B cell (primary cell): ENCODE measurements at regions not wholly inside any gene's neighbourhood (a gene's known extent, or its start where the extent isn't known, plus 50 kb on each side); places are given as distances from the start of the nearest gene placed in this dataset.

Experiments used
- ATAC-seq: fragments of 200-7000 bp; cut with Tn5 transposase; one replicate; pipeline ENCODE4 v1.10.0; 2021; ENCODE audit warnings: low read depth, mild to moderate bottlenecking, moderate number of reproducible peaks, moderate library complexity
- CTCF ChIA-PET: fragments of 350-600 bp; sonication (Branson Sonifier 250); formaldehyde crosslinking; loops from one replicate; lab custom pipeline; 2021; ENCODE audit warnings: antibody characterized with exemption, inconsistent platforms; lab: Charles Lee
- POLR2A ChIA-PET: fragments of 350-600 bp; sonication (Branson Sonifier 250); formaldehyde crosslinking; loops from one replicate; lab custom pipeline; 2021; ENCODE audit warnings: antibody characterized with exemption; lab: Charles Lee
- DNase-seq: peaks from one replicate; pipeline ENCODE4 v3.0.0; 2013
- H2AFZ ChIP-seq: 2 replicates; pipeline ENCODE4 v1.6.1; 2012; ENCODE audit warnings: mild to moderate bottlenecking, low read depth, low read length; ENCODE audit not compliant: insufficient read depth, poor library complexity, severe bottlenecking
- H3K27ac ChIP-seq, 2 donors: 1 replicate in 1 of 2; 2 replicates in 1 of 2; pipeline ENCODE4 v1.5.1; 2012 to 2013; ENCODE audit warnings: low read length in 2 of 2, mild to moderate bottlenecking in 2 of 2, moderate library complexity in 1 of 2
- H3K27me3 ChIP-seq, 4 experiments: fragments of 200-600 bp in 1 of 4; sonication (generic) in 1 of 4; replicated peaks in 1 of 4; 1 replicate in 2 of 4; 2 replicates in 2 of 4; pipeline versions ENCODE4 v1.6.1 to v1.7.0; 2013 to 2016; ENCODE audit warnings: low read length in 3 of 4, mild to moderate bottlenecking in 2 of 4, mixed read lengths in 1 of 4, moderate library complexity in 1 of 4; ENCODE audit not compliant: insufficient read depth in 4 of 4, control insufficient read depth in 3 of 4; ENCODE audit errors: control extremely low read depth in 1 of 4
- H3K36me3 ChIP-seq, 2 experiments: replicated peaks in 1 of 2; 1 replicate in 1 of 2; 2 replicates in 1 of 2; pipeline versions ENCODE4 v1.6.1 to v1.7.1; 2013; ENCODE audit warnings: low read length in 1 of 2; ENCODE audit not compliant: insufficient read depth in 2 of 2, control insufficient read depth in 1 of 2; ENCODE audit errors: control extremely low read depth in 1 of 2, extremely low read depth in 1 of 2
- H3K4me1 ChIP-seq, 2 donors: fragments of 200-600 bp in 1 of 2; sonication (generic) in 1 of 2; 1 replicate in 1 of 2; 2 replicates in 1 of 2; pipeline versions ENCODE4 v1.5.1 to v1.6.1; 2013 to 2017; ENCODE audit warnings: low read length in 2 of 2; ENCODE audit not compliant: control insufficient read depth in 2 of 2, insufficient read depth in 2 of 2
- H3K4me2 ChIP-seq: replicated peaks from 2 replicates; pipeline ENCODE3; 2012; ENCODE audit warnings: mild to moderate bottlenecking, low read depth, low read length; ENCODE audit not compliant: poor library complexity, severe bottlenecking
- H3K4me3 ChIP-seq, 5 experiments: fragments of 200-600 bp in 1 of 5; sonication (generic) in 1 of 5; 1 replicate in 3 of 5; 2 replicates in 2 of 5; pipeline versions ENCODE4 v1.5.1 to v1.7.0; 2011 to 2016; ENCODE audit warnings: low read length in 4 of 5, mild to moderate bottlenecking in 4 of 5, low read depth in 2 of 5, control low read depth in 1 of 5, moderate library complexity in 1 of 5; ENCODE audit not compliant: insufficient read depth in 1 of 5; ENCODE audit errors: control extremely low read depth in 1 of 5, extremely low read depth in 1 of 5
- H3K79me2 ChIP-seq: fragments of 200-600 bp; sonication (generic); one replicate; pipeline ENCODE4 v1.6.0; 2016; ENCODE audit warnings: low read length; ENCODE audit not compliant: control insufficient read depth, insufficient read depth
- H3K9ac ChIP-seq: fragments of 200-600 bp; sonication (generic); 2 replicates; pipeline ENCODE4 v1.6.1; 2017; ENCODE audit warnings: mild to moderate bottlenecking, low read length, moderate library complexity
- H3K9me3 ChIP-seq, 3 donors: one replicate each; pipeline versions ENCODE4 v1.6.1 to v1.7.1; 2013; ENCODE audit warnings: low read length in 2 of 3; ENCODE audit not compliant: control insufficient read depth in 2 of 3, insufficient read depth in 1 of 3; ENCODE audit errors: control extremely low read depth in 1 of 3
- H4K20me1 ChIP-seq: 2 replicates; pipeline ENCODE4 v1.6.0; 2012; ENCODE audit warnings: mild to moderate bottlenecking, low read length; ENCODE audit not compliant: insufficient read depth, control insufficient read depth, poor library complexity, severe bottlenecking
- H3K27ac Mint-ChIP-seq: one replicate; pipeline ENCODE4 v1.8.0; 2021; ENCODE audit warnings: mixed read lengths
- H3K27me3 Mint-ChIP-seq: one replicate; pipeline ENCODE4 v1.8.0; 2021; ENCODE audit warnings: mixed read lengths
- H3K4me1 Mint-ChIP-seq: one replicate; pipeline ENCODE4 v1.8.0; 2021; ENCODE audit warnings: mixed read lengths
- H3K4me3 Mint-ChIP-seq: one replicate; pipeline ENCODE4 v1.8.0; 2021; ENCODE audit warnings: mixed read lengths
- H3K9me3 Mint-ChIP-seq: one replicate; pipeline ENCODE4 v1.8.0; 2022; ENCODE audit warnings: mixed read lengths; ENCODE audit not compliant: insufficient read depth
- CTCF ChIP-seq: fragments of 200-600 bp; IDR thresholded peaks from one replicate; pipeline ENCODE4 v1.8.0; 2022; ENCODE audit warnings: antibody characterized with exemption, mild to moderate bottlenecking
- EZH2 ChIP-seq: IDR thresholded peaks from 2 replicates; pipeline ENCODE4 v1.6.1; 2012; ENCODE audit warnings: borderline replicate concordance, low read depth, mild to moderate bottlenecking, moderate library complexity, low read length; ENCODE audit not compliant: insufficient read depth, poor library complexity, severe bottlenecking
- WGBS: methylation state at CpG from one replicate; pipeline ENCODE4 v1.1.5; 2013; ENCODE audit warnings: missing lambda C conversion rate; ENCODE audit not compliant: insufficient coverage; 5-methylcytosine and 5-hydroxymethylcytosine counted together
- intact Hi-C: fragments of 100-400 bp; cut with micrococcal nuclease; formaldehyde crosslinking; loops from one replicate; pipeline ENCODE4 v1.10.0; 2022

GRCh38 chrX:39875834-39876628, 221.7 kb downstream of the BCOR start:
- no peak overlapping the region for H2AFZ ChIP-seq
- H3K36me3 ChIP-seq: no peaks in the 10 kb centered on the region
- H3K4me2 ChIP-seq: no peak overlapping the region
- no peaks in the 10 kb centered on the region for H3K4me1 ChIP-seq
- H3K27me3 Mint-ChIP-seq: no peaks in the 10 kb centered on the region
- no peak overlapping the region for H3K4me3 ChIP-seq
- H3K27me3 ChIP-seq: no peaks in the 10 kb centered on the region
- POLR2A ChIA-PET: interaction anchor here (0.6 kb wide), 1 partner anchor 318 kb away, joined by 3 read pairs; no protein-coding TSS in a partner anchor
- ATAC-seq: no peak
- H3K4me1 Mint-ChIP-seq: no peaks in the 10 kb centered on the region
- TF ChIP-seq CTCF: no peak
- no peak for TF ChIP-seq EZH2
- H3K27ac Mint-ChIP-seq: no peak overlapping the region
- no peaks in the 10 kb centered on the region for H4K20me1 ChIP-seq
- H3K79me2 ChIP-seq: no peaks in the 10 kb centered on the region
- H3K4me3 Mint-ChIP-seq: no peak overlapping the region
- H3K27ac ChIP-seq: no peak overlapping the region
- CTCF ChIA-PET: no interaction called here
- WGBS: 95% methylated on average over 3 of the region's 15 CpGs
- no peak for DNase-seq
- intact Hi-C loops: no loop called here
- no peaks in the 10 kb centered on the region for H3K9me3 ChIP-seq
- no peaks in the 10 kb centered on the region for H3K9me3 Mint-ChIP-seq
- H3K9ac ChIP-seq: no peak overlapping the region

- ATAC-seq: no peak
- no peaks in the 10 kb centered on the region for H3K4me1 Mint-ChIP-seq
- Histone ChIP-seq H3K4me3 (no peak overlapping the region), H4K20me1 (no peaks in the 10 kb centered on the region), H3K27me3 (no peaks in the 10 kb centered on the region), H3K9ac (no peak overlapping the region), H3K36me3 (no peaks in the 10 kb centered on the region), H3K4me1 (no peaks in the 10 kb centered on the region), H2AFZ (no peak overlapping the region), H3K79me2 (no peaks in the 10 kb centered on the region), H3K4me2 (no peak overlapping the region), H3K27ac (no peak overlapping the region), H3K9me3 (no peaks in the 10 kb centered on the region)
- H3K27me3 Mint-ChIP-seq: no peaks in the 10 kb centered on the region
- DNase-seq: no peak
- no peak overlapping the region for H3K4me3 Mint-ChIP-seq
- H3K9me3 Mint-ChIP-seq: no peaks in the 10 kb centered on the region
- no peak for TF ChIP-seq EZH2
- TF ChIP-seq CTCF: no peak
- ChIA-PET POLR2A (no interaction called here), CTCF (no interaction called here)
- no peak overlapping the region for H3K27ac Mint-ChIP-seq
- 100% methylated on average over 4 of the region's 18 CpGs for WGBS
- intact Hi-C loops: no loop called here
Observed at GRCh38 chrX:39877905-39878304, 219.9 kb downstream of the BCOR start.
